ENCODE measurements at regions not wholly inside any gene's neighbourhood (a gene's known extent, or its start where the extent isn't known, plus 50 kb on each side); places are given as distances from the start of the nearest gene placed in this dataset.

DNA sequence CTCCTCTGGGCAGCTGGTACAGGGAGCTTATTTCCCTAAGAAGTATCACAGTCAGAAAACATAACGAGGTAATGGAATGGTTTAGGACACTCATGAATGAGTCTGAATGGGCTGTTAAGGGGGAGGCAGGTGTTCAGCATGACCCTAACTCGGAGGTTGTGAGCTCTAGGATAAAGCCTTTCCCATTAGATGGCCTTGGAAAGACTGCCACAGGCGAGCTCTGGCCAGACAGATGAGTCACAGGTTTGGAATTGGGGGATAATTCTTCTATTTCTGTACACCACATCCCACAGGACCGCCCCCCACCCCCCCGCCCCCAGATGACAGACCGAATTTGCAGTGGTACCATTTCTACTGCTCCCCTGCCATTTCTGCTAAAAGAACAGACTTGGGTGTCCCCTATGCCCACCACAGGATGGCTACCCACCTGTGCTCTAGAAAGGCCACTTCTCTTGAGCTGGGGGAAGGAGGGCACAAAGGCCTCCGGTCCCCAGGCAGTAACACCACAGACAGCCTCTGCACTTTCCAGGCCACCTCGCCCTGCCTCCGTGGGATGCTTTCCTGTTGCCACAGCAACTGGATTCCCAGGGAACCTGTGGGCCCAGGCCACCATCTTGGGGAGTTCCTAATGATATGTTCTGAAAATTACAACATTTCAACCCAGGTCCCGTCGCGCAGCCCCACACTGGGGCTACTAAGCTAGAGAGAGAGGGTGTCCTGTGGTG lies 76.7 kb downstream of the TRIM29 start:
- DNase-seq: no peak

DNA sequence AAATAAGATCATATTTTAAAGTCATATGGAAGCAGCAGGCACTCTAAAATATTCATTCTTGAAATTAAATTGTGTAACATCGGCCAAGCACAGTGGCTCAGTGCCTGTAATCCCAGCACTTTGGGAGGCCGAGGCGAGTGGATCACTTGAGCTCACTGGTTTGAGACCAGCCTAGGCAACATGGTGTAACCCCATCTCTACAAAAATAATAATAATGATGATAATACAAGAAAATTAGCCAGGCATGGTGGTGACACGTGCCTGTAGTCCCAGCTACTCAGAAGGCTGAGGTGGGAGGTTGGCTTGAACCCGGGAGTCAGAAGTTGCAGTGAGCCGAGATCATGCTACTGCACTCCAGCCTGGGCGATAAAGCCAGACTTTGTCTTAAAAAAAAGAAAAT lies 77.4 kb downstream of the TRIM29 start:
- no peak for DNase-seq

DNA sequence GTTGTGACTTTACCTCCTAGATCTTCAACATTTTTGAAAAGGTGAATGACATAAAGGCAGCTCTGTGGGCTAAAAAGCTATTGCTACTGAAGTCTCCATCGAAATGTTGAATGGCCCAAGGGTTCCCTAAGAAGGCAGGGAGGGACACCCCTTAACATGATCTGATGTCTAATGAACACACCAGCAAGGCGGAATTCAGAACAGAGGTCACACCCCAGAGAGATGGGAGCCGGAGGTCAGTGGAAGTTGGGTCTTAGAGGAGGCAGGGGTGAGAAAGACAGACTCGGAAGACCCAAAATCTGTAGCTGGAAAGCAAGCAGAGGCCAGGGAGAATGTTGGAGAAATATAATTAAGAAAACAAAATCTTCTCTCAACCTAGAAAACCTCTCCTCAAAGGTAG lies 79.0 kb downstream of the TRIM29 start:
- no peak for DNase-seq

DNA sequence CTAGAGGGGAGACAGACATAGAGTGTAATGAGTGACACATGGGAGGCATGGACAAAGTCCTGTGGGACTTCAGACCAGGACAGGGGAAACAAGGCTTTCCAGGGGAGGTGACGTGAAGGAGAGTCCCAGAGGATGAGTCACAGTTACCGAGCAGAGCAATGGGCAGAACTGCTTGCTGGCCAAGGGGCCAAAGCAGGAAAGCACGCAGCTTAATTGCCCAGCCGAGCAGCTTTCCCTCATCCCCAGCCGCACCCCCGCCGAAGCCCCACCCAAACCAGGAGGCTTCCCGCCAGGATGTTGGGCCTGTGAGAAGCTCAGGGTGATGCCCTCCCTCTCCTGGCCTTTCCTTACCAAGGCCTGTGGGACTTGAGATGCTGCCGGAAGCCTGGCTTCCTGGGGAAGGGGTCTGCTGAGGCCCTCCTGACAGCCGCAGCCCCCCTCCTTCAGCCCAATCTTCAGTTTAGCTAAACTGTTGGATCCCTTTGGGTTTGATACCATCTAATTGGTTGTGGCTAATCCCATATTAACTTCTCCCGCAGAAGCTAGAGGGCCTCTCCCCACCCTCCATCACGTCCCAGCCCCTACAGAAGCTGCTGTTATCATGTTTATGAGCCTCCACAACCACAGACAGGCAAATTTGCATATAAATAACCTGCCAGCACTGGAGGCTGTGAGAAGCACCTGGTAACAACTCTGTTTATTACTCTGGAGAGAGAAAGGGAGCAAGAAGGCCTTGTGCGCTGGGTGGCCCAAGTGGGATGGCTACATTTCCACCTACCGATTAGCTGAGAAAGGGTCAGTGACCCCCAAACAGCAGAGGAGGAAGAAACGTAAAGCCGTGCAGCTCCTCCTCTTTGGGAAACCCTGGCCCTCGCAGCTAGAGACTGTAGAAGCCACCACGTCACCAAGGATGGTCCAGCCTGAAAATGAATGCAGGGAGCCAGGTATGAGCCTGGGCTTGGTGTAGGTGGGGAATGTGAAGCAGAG lies 80.0 kb downstream of the TRIM29 start:
- DNase-seq: no peak

DNA sequence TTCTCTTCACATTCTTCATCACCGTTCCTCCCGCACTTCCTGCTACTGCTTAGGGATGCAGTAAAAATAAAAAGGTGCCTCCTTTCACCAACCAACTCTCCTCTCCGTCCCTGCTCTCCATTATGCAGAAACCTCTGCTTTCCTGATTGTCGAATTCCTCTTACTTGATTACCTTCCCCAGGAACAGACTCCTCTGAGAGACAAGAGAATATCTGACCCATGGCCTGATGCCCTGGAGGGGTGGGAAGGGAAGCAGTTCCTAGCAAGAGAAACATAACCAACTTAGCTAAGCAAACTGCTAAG lies 80.9 kb downstream of the TRIM29 start:
- DNase-seq: no peak

DNA sequence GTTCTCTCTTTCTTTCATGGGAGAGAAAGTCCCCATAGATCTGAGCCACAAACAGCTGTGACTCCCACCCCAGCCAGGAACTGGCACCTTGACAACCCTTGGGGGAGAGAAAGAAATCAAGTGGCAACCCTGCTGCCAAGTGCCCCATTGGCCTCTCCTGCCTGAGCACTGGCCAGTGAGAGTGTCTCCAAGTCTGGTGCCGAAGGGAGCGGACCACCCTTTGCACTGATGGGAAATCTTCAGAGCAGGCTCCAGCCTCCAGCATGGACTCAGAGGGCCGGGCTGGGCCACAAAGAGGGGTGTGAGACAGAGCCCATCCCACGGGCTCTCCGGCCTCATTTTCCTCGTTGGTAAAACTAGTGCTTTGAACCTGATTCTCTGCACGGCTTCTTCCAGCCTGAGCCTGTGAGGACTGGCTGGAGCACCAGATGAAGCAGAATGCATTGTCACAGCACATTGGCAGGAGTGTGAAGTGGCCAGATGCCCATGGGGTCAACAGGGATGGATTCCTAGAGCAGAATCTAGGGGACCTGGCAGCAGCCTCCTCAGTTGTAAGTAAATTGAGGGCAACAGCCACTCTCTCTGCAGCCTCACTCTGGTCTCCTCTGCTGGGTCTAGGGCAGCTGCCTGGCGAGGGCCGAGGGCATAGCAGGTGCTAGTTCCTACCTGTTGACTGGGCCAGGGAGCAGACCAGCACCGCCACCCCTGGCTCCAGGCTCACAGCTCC lies 81.4 kb downstream of the TRIM29 start:
- no peak for DNase-seq

DNA sequence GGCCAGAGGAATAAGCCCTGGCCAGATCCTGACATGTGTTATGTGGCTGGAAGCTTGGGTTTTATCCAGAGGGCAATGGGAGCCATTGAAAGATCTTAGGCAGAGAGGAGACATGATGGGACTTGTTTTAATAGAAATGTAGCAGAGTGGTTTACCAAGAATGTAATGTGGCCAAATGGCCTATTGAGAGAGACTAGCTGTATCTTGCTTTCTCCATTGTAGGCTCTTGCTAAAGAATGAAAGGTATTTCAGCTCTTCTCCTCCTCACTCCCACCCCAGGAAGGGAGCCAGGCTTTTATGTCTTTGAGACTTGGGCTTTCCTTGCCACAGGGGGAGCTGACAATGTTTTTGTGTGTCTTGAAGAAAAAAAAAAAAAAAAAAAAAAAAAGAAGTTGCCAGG lies 82.3 kb downstream of the TRIM29 start:
- DNase-seq: no peak

DNA sequence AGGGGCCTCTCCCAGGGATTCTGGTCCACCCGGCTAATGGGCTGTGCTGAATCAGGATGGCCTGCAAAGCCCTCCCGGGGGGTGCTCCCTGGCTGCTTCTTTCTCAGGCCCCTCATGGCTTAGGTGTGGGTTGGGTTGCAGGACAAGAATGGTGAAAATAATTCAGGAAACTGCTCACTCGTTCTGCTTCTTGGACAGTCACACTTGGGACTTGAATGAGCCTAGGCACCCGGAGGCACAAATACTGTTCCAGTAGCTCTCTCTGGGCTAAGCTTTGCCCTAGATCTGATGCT lies 83.2 kb downstream of the TRIM29 start:
- DNase-seq: no peak

DNA sequence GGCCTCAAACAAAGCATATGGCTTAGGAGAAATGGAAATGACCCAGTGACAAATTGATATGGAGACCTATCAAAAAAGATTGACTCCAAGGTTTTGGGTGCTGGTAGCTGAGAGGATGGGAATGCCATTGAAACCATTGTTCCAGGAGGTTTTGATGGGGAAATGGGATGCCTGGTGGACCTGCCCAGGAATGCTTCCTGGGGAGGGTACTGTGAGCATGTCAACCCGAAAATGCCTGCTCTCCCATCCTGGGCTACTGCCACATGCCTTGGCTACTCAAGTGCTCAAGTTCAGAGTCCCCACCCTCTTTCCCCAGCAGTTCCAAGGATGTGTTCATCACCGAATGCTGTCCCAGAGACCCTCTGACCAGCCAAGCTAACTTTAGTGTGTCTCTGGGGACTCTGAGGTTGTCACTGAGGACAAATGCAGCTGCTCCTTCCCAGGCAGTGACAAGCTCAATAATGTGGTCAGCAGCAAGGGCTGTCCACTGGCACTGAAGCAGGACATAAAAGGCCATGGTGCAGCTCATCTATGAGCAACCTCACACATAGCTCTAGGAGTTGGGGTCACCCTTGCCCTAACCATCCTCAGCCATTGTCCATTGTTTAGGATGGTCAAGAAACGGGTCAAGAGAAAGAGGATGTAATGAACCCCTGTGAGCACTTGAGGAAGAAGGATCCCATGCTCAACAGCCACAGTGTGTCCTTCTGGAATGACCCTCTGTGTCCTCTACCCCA lies 83.7 kb downstream of the TRIM29 start:
- DNase-seq: no peak

DNA sequence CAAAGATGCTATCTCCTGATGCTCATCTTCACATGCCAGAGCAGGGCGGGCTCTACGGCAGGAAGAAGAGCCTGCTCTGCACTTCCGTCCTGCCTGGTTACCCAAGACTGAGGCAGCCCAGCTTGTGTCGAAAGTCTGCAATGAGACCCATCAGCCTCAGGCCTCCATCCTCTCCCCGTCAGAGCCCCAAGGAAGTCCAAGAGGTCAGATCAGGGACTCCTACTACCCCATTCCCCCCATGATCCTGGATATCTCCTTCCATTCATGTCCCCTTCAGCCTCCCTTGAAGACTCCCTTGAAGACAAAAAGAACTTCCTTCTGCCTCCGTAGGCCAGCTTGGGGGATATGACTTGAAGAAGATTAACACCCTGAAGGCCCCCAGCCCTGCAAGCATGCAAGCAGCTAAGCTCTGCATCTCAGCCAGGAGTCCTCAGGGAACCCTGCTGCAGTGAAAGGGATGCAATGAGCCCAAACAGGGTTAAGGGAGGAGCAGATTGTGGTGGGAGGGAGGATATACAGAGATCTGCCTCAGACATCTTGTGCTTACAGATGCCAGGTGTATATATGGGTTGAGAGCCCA lies 85.6 kb downstream of the TRIM29 start:
- no peak for DNase-seq

DNA sequence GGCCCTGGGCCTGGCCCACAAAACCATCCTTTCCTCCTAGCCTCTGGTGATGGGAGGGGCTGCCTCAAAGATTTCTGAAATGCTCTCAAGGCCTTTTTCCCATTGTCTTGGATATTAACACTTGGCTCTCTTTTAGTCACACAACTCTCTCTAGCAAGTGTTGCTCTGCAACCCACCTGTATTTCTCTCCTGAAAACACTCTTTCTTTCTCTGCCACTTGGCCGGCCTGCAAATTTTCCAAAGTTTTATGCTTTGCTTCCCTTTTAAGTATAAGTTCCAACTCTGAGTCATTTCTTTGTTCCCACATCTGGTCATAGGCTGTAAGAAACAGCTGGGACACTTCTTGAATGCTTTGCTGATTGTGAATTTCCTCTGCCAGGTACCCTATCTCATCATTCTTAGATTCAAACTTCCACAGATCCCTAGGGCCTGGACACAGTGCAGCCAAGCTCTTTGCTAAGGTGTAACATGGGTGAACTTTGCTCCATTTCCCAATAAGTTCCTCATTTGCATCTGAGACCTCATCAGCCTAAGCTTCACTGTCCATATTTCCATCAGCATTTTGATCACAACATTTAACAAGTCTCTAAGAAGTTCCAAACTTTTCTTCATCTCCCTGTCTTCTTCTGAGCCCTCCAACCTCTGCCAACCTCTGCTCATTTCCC lies 93.8 kb downstream of the TRIM29 start:
- no peak for DNase-seq

DNA sequence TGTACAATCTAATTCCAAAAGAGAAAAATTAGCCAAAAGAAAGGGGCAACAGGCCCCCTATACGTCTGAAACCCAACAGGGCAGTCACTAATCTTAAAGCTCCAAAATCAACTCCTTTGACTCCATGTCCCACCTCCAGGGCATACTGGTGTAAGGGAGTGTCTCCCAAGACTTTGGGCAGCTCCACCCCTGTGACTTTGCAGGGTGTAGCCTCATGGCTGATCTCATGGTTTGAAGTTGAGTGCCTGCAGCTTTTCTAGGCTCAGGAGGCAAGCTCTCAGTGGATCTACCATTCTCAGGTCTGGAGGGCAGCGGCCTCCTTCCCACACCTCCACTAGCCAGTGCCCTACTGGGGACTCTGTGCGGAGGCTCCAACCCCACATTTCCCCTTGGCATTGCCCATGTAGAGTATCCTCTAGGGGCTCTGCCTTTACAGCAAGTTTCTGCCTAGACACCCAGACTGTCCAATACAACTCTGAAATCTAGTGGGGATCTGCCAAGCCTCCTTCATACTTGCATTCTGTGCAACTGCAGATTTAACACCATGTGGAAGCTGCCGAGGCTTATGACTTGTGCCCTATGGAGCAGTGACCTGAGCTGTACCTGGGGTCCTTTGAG lies 94.5 kb downstream of the TRIM29 start:
- DNase-seq: no peak

DNA sequence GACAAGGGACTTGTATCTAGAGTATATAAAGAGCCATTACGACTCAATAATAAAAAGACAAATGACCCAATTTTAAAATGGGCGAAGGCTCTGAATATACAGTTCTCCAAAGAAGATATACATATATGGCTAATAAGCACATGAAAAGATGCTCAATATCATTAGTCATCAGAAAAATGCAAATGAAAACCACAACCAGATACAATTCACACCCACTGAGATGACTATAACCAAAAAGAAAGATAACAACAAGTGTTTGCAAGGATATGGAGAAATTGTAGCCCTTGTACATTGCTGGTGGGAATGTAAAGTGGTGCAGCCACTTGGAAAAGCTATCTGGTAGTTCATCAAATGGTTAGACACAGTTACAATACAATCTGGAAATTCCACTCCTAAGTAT lies 96.3 kb downstream of the TRIM29 start:
- DNase-seq: no peak

DNA sequence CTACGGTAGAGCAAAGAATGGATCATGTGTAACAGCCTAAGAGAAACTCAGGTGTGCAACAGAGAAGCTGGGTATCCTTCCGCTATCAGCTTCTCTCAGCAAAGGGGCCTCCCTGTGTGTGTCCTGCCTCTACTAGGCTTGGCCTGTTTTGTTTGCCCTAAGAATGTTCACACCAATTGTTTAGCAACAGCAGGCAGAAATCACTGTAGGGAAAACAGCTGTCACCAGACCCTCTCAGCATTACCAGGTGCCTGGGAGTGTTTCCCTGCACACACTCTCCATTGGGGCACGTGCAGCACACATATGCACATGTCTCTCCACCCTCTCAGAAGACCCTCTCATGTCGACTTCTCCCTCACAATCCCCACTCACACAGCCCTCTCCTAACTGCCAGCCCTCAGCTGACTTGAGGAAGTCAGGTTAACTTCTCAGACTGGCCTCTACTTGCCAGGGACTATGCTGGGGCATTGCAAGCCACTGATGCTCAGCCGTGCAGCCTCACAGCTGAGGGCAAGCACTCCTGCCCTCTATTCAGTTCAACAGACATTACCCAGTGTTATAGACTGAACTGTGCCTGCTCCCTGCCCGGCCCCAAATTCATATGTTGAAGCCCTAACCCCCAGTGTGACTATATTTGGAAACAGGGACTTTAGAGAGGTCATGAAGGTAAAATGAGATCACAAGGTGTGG lies 97.6 kb downstream of the TRIM29 start:
- no peak for DNase-seq

DNA sequence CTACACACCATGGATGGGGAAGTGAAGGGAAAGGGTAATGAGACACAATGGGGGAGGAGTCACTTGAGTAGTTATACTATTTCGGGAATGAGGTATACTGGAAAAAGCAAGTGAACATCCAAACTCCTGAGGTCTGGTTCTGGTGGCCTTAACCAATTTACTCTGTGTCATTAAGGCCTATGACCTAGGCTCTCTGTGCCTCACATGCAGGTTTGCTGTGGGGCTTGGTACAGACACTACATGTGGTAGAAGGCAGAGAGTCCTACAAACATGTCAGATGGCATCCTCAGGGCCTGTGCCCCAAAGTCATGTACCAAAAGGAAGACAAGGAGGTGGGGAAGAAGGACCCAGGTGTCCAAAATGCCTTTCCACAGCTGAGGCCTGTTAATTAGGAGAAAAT lies 98.9 kb downstream of the TRIM29 start:
- DNase-seq: no peak

DNA sequence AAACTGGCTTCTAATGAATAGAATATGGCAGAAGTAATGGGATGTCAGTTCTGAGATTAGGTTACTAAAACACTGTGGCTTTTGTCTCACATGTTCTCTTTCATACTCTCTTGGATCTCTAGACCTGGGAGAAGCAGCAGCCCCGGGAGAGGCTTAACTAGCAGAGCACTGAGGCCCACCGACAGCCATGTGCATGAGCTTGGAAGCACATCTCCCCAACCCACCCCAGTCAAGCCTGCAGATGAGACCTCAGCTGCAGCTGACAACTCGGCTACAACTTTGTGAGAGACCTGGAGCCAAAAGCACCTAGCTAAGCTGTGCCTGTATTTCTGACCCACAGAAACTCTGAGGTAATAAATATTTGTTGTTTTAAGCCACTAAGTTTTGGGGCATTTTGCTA lies 100.8 kb downstream of the TRIM29 start:
- DNase-seq: no peak

DNA sequence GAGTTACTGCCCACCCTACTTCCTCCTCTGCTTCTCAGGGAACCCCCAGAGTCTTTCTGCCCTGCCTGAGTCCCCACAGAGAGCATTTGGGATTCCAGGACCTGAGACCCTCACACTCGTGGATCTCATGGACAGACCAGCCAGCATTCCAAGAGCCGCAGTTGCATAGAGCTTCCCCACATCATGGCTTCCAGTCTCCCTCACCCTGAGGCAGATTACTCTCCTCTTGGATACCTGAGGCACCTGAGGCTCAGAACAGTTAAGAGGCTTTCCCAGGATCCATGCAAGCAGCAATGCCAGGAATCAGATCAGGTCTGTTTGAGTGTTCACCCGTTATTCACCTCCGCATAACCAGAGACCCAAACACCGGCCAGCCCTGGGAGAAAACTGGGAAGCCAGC lies 102.2 kb downstream of the TRIM29 start:
- DNase-seq: no peak

DNA sequence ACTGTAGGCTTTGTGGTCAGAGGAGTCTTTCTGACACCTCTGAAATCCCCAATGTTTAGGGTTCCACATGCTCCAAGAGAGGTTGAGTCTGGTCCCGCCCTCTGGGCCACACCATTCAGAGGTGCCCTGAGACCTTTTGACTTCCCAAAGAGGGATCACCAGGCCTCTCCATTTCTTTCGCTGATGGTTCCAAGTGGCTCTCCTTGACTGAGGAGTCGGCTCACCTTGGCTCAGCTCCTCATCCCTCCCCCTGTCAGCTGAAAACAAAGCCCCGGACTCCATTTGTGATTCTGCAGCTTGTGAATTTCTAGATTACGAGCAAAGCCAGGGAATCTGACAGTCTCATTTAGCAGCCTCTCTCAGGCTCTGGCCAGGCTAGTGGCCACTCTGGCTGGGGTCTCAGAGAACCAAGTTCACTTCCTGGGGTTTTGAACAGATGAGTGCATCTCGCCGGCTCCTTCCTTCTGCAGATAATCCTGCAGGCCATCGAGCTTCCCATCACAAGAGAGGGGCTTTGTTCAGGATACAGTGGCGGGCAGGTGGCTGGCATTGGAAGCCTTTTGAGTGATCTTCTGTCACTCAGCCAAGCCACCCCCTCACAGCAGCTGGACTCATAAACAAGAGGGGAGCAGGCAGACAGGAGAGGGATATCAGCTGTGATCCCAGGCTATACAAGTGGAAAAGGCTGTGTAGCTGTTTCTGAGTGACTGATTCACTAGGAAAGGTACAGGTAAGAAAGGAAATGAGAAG lies 102.9 kb downstream of the TRIM29 start:
- no peak for DNase-seq

DNA sequence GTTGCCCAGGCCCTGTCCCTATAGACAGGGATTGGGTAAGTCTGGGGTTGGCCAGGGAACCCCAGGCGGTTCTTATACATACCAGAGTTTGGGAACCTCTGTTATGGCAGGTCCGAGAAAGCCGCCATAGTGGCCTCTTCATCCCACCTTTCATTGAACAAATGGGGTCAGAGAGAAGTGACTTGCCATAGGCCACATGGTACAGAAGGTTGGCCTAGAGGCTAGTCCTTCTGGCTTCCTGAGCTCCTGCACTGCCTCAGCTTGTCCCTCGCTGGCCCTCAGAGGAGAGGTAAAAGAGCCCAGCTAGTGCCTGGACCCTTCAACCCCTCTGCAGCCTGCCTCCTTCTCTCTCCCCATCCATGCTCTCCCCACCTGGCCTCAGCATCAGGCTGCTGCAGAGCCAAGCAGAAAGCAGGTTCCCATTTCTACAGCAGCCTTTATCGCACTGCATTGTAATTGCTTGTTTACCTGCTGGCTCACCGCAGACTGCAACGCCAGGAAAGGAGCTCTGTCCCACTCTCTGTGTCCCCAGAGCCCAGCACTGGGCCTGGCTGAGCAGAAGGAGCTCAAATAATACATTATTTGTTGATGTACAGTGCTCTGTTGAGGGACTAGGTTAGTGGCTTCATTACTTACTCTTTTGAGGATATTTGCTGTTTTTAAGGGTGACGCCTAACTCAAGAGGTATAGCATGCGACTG lies 103.6 kb downstream of the TRIM29 start:
- no peak for DNase-seq

Data from stimulated activated CD4-positive, alpha-beta T cell treated with anti-CD3 and anti-CD28 coated beads, Interleukin-2, amount 100 ng/mL, for 24 hours (primary cell).